Activated naive CD4-positive, alpha-beta T cell treated with anti-CD3 and anti-CD28 coated beads for 36 hours (primary cell): ENCODE measurements at regions not wholly inside any gene's neighbourhood (a gene's known extent, or its start where the extent isn't known, plus 50 kb on each side); places are given as distances from the start of the nearest gene placed in this dataset.

Experiments
- CTCF ChIA-PET: fragments of 350-600 bp; sonication (Branson Sonifier 250); formaldehyde crosslinking; loops from one replicate; lab custom pipeline; 2021; ENCODE audit warnings: antibody characterized with exemption; lab: Charles Lee
- DNase-seq: peaks from one replicate; pipeline ENCODE4 v3.0.0-alpha.2; 2020
- H3K27ac Mint-ChIP-seq: one replicate; pipeline ENCODE4 v1.8.0; 2021; ENCODE audit warnings: mild to moderate bottlenecking, mixed read lengths
- H3K27me3 Mint-ChIP-seq: one replicate; pipeline ENCODE4 v1.8.0; 2021; ENCODE audit warnings: low read depth, mixed read lengths
- H3K36me3 Mint-ChIP-seq: one replicate; pipeline ENCODE4 v1.8.0; 2021; ENCODE audit warnings: low read depth, mixed read lengths
- H3K4me1 Mint-ChIP-seq: one replicate; pipeline ENCODE4 v1.8.0; 2021; ENCODE audit warnings: low read depth, mixed read lengths
- H3K4me3 Mint-ChIP-seq: one replicate; pipeline ENCODE4 v1.8.0; 2021; ENCODE audit warnings: mild to moderate bottlenecking, moderate library complexity, mixed read lengths
- H3K9me3 Mint-ChIP-seq: one replicate; pipeline ENCODE4 v1.8.0; 2021; ENCODE audit warnings: mixed read lengths
- intact Hi-C: fragments of 100-400 bp; cut with micrococcal nuclease; formaldehyde crosslinking; loops from one replicate; pipeline ENCODE4 v1.15.1; 2023

GRCh38 chr4:180539284-180539683, 1703.9 kb upstream of the TENM3 start:
- CTCF ChIA-PET = no interaction called here
- H3K9me3 Mint-ChIP-seq = peaks cover 3% of the 10 kb centered on the region
- H3K4me1 Mint-ChIP-seq = no peaks in the 10 kb centered on the region
- H3K27me3 Mint-ChIP-seq = no peaks in the 10 kb centered on the region
- H3K27ac Mint-ChIP-seq = no peak overlapping the region
- H3K4me3 Mint-ChIP-seq = no peak overlapping the region
- no peaks in the 10 kb centered on the region for H3K36me3 Mint-ChIP-seq
- no peak for DNase-seq
- intact Hi-C loops = no loop called here

- no peak for DNase-seq
- H3K27ac Mint-ChIP-seq = no peak overlapping the region
- intact Hi-C loops = no loop called here
- CTCF ChIA-PET = interaction anchor here (0.9 kb wide), 1 partner anchor 49 kb away, joined by 4 read pairs; no protein-coding TSS in a partner anchor
- H3K36me3 Mint-ChIP-seq = no peaks in the 10 kb centered on the region
- no peaks in the 10 kb centered on the region for H3K4me1 Mint-ChIP-seq
- peaks cover 2% of the 10 kb centered on the region for H3K9me3 Mint-ChIP-seq
- H3K27me3 Mint-ChIP-seq = no peaks in the 10 kb centered on the region
- H3K4me3 Mint-ChIP-seq = no peak overlapping the region
Observed at GRCh38 chr4:180541678-180542077, 1701.5 kb upstream of the TENM3 start.

- intact Hi-C loops = no loop called here
- CTCF ChIA-PET = no interaction called here
- H3K4me1 Mint-ChIP-seq = no peaks in the 10 kb centered on the region
- H3K36me3 Mint-ChIP-seq = no peaks in the 10 kb centered on the region
- H3K27me3 Mint-ChIP-seq = no peaks in the 10 kb centered on the region
- DNase-seq = no peak
- H3K4me3 Mint-ChIP-seq = no peak overlapping the region
- H3K9me3 Mint-ChIP-seq = peaks cover 2% of the 10 kb centered on the region
- no peak overlapping the region for H3K27ac Mint-ChIP-seq
Observed at GRCh38 chr4:180542445-180543100, 1700.6 kb upstream of the TENM3 start.

GRCh38 chr4:180550106-180550505, 1693.1 kb upstream of the TENM3 start:
- Mint-ChIP-seq H3K9me3 (peaks cover 4% of the 10 kb centered on the region), H3K4me1 (no peaks in the 10 kb centered on the region), H3K27ac (no peak overlapping the region), H3K36me3 (no peaks in the 10 kb centered on the region), H3K27me3 (no peaks in the 10 kb centered on the region), H3K4me3 (no peak overlapping the region)
- DNase-seq = no peak
- CTCF ChIA-PET = no interaction called here
- intact Hi-C loops = no loop called here

GRCh38 chr4:180557348-180557747, 1685.9 kb upstream of the TENM3 start:
- DNase-seq = no peak
- intact Hi-C loops = no loop called here
- Mint-ChIP-seq H3K27me3 (no peaks in the 10 kb centered on the region), H3K4me1 (no peaks in the 10 kb centered on the region), H3K4me3 (no peak overlapping the region), H3K9me3 (no peaks in the 10 kb centered on the region), H3K27ac (no peak overlapping the region), H3K36me3 (no peaks in the 10 kb centered on the region)
- CTCF ChIA-PET = interaction anchor here (0.6 to 1.4 kb wide), 4 partner anchors 10 to 579 kb away, joined by 3 read pairs; no protein-coding TSS in a partner anchor

- Mint-ChIP-seq H3K4me1 (no peaks in the 10 kb centered on the region), H3K9me3 (no peaks in the 10 kb centered on the region), H3K4me3 (no peak overlapping the region), H3K27me3 (no peaks in the 10 kb centered on the region), H3K27ac (no peak overlapping the region), H3K36me3 (no peaks in the 10 kb centered on the region)
- intact Hi-C loops = no loop called here
- no peak for DNase-seq
- CTCF ChIA-PET = interaction anchor here (0.6 kb wide), 1 partner anchor 549 kb away, joined by 3 read pairs; no protein-coding TSS in a partner anchor
Observed at GRCh38 chr4:180557950-180558349, 1685.3 kb upstream of the TENM3 start.

- no peaks in the 10 kb centered on the region for H3K9me3 Mint-ChIP-seq
- no peak for DNase-seq
- H3K27ac Mint-ChIP-seq = no peak overlapping the region
- CTCF ChIA-PET = no interaction called here
- H3K4me3 Mint-ChIP-seq = no peak overlapping the region
- intact Hi-C loops = no loop called here
- no peaks in the 10 kb centered on the region for H3K36me3 Mint-ChIP-seq
- H3K4me1 Mint-ChIP-seq = no peaks in the 10 kb centered on the region
- H3K27me3 Mint-ChIP-seq = no peaks in the 10 kb centered on the region
Observed at GRCh38 chr4:180558427-180558826, 1684.8 kb upstream of the TENM3 start.

- Mint-ChIP-seq H3K9me3 (no peaks in the 10 kb centered on the region), H3K36me3 (no peaks in the 10 kb centered on the region), H3K4me3 (no peak overlapping the region), H3K27ac (no peak overlapping the region), H3K27me3 (no peaks in the 10 kb centered on the region), H3K4me1 (no peaks in the 10 kb centered on the region)
- intact Hi-C loops = no loop called here
- DNase-seq = no peak
- CTCF ChIA-PET = no interaction called here
Observed at GRCh38 chr4:180560896-180561295, 1682.3 kb upstream of the TENM3 start.

- H3K4me3 Mint-ChIP-seq = no peak overlapping the region
- intact Hi-C loops = no loop called here
- H3K27ac Mint-ChIP-seq = no peak overlapping the region
- H3K9me3 Mint-ChIP-seq = peaks cover 3% of the 10 kb centered on the region
- no peak for DNase-seq
- H3K4me1 Mint-ChIP-seq = no peaks in the 10 kb centered on the region
- H3K36me3 Mint-ChIP-seq = no peaks in the 10 kb centered on the region
- CTCF ChIA-PET = no interaction called here
- H3K27me3 Mint-ChIP-seq = no peaks in the 10 kb centered on the region
Observed at GRCh38 chr4:180564026-180564425, 1679.2 kb upstream of the TENM3 start.

- no peaks in the 10 kb centered on the region for H3K4me1 Mint-ChIP-seq
- no peak overlapping the region for H3K4me3 Mint-ChIP-seq
- no peaks in the 10 kb centered on the region for H3K36me3 Mint-ChIP-seq
- H3K27me3 Mint-ChIP-seq = no peaks in the 10 kb centered on the region
- peaks cover 3% of the 10 kb centered on the region for H3K9me3 Mint-ChIP-seq
- no peak for DNase-seq
- H3K27ac Mint-ChIP-seq = no peak overlapping the region
- CTCF ChIA-PET = no interaction called here
- intact Hi-C loops = no loop called here
Observed at GRCh38 chr4:180564448-180564847, 1678.8 kb upstream of the TENM3 start.

- H3K9me3 Mint-ChIP-seq = peaks cover 3% of the 10 kb centered on the region
- CTCF ChIA-PET = interaction anchor here (0.6 kb wide), 1 partner anchor 1604 kb away, joined by 3 read pairs; no protein-coding TSS in a partner anchor
- no peaks in the 10 kb centered on the region for H3K4me1 Mint-ChIP-seq
- no peak overlapping the region for H3K4me3 Mint-ChIP-seq
- intact Hi-C loops = no loop called here
- H3K27ac Mint-ChIP-seq = no peak overlapping the region
- H3K36me3 Mint-ChIP-seq = no peaks in the 10 kb centered on the region
- no peaks in the 10 kb centered on the region for H3K27me3 Mint-ChIP-seq
- DNase-seq = no peak
Observed at GRCh38 chr4:180565856-180566431, 1677.3 kb upstream of the TENM3 start.

- Mint-ChIP-seq H3K27ac (no peak overlapping the region), H3K27me3 (no peaks in the 10 kb centered on the region), H3K4me3 (no peak overlapping the region), H3K4me1 (no peaks in the 10 kb centered on the region), H3K9me3 (peaks cover 3% of the 10 kb centered on the region), H3K36me3 (no peaks in the 10 kb centered on the region)
- intact Hi-C loops = no loop called here
- no peak for DNase-seq
- CTCF ChIA-PET = no interaction called here
Observed at GRCh38 chr4:180566492-180566891, 1676.7 kb upstream of the TENM3 start.

GRCh38 chr4:180567080-180567479, 1676.1 kb upstream of the TENM3 start:
- H3K4me3 Mint-ChIP-seq = no peak overlapping the region
- H3K4me1 Mint-ChIP-seq = no peaks in the 10 kb centered on the region
- no peak for DNase-seq
- intact Hi-C loops = no loop called here
- H3K27me3 Mint-ChIP-seq = no peaks in the 10 kb centered on the region
- H3K9me3 Mint-ChIP-seq = peaks cover 3% of the 10 kb centered on the region
- CTCF ChIA-PET = interaction anchor here (1.5 kb wide), 1 partner anchor 11 kb away, joined by 3 read pairs; no protein-coding TSS in a partner anchor
- H3K36me3 Mint-ChIP-seq = no peaks in the 10 kb centered on the region
- no peak overlapping the region for H3K27ac Mint-ChIP-seq
